ENCODE measurements at regions not wholly inside any gene's neighbourhood (a gene's known extent, or its start where the extent isn't known, plus 50 kb on each side); places are given as distances from the start of the nearest gene placed in this dataset.

GRCh38 chr9:26675035-26675434 is 217.6 kb downstream of the CAAP1 start:
- WGBS, 3 donors: 64 to 80% (median 70%) methylated on average over 3 of the region's 3 CpGs
- no peak for TF ChIP-seq CTCF (IDR thresholded peaks at IDR 0.05)
- H3K4me1 ChIP-seq: no peaks in the 10 kb centered on the region

GRCh38 chr9:26673261-26673660 is 219.3 kb downstream of the CAAP1 start:
- H3K27ac ChIP-seq: no peak overlapping the region
- H3K27me3 ChIP-seq (ENCODE audit: insufficient read depth in 3 of 3, low read length in 2 of 3): no peaks in the 10 kb centered on the region
- ATAC-seq (no peak), DNase-seq (no peak)
- no peaks in the 10 kb centered on the region for H3K9me3 ChIP-seq
- no peaks in the 10 kb centered on the region for H3K4me1 ChIP-seq
- no peak for TF ChIP-seq CTCF (IDR thresholded peaks at IDR 0.05)
- no peaks in the 10 kb centered on the region for H3K36me3 ChIP-seq (ENCODE audit: insufficient read depth in 1 of 2, low read depth in 1 of 2)
- intact Hi-C loops (cut with DNase I): loop anchor here in 1 of 2 donors (10.0 kb wide), 1 partner anchor 62 kb away; no protein-coding TSS in a partner anchor
- no peak overlapping the region for H3K4me3 ChIP-seq

More at GRCh38 chr9:26675035-26675434, 217.6 kb downstream of the CAAP1 start:
- Histone ChIP-seq H3K4me3 (no peak overlapping the region), H3K9me3 (no peaks in the 10 kb centered on the region), H3K36me3 (ENCODE audit: insufficient read depth in 1 of 2, low read depth in 1 of 2) (no peaks in the 10 kb centered on the region), H3K27ac (no peak overlapping the region), H3K27me3 (ENCODE audit: insufficient read depth in 3 of 3, low read length in 2 of 3) (no peaks in the 10 kb centered on the region)
- DNase-seq (no peak), ATAC-seq (no peak)
- intact Hi-C loops (cut with DNase I): loop anchor here in 1 of 2 donors (10.0 kb wide), 1 partner anchor 60 kb away; no protein-coding TSS in a partner anchor

GRCh38 chr9:26669701-26670670 is 222.6 kb downstream of the CAAP1 start:
- 50 to 55% (median 55%) methylated on average over 5 of the region's 5 CpGs for WGBS, 3 donors
- ATAC-seq: no peak

GRCh38 chr9:26667882-26668281 is 224.7 kb downstream of the CAAP1 start:
- H3K27ac ChIP-seq: no peak overlapping the region
- ATAC-seq: no peak
- no peak overlapping the region for H3K4me3 ChIP-seq
- no peak for TF ChIP-seq CTCF (IDR thresholded peaks at IDR 0.05)
- no peaks in the 10 kb centered on the region for H3K4me1 ChIP-seq
- no peaks in the 10 kb centered on the region for H3K9me3 ChIP-seq
- intact Hi-C loops (cut with DNase I): no loop called here
- 37 to 46% (median 38%) methylated on average over 1 of the region's 1 CpG for WGBS, 3 donors
- no peak for DNase-seq
- H3K27me3 ChIP-seq (ENCODE audit: insufficient read depth in 3 of 3, low read length in 2 of 3): no peaks in the 10 kb centered on the region
- H3K36me3 ChIP-seq (ENCODE audit: insufficient read depth in 1 of 2, low read depth in 1 of 2): no peaks in the 10 kb centered on the region

More at GRCh38 chr9:26669701-26670670, 222.6 kb downstream of the CAAP1 start:
- Histone ChIP-seq H3K9me3 (no peaks in the 10 kb centered on the region), H3K27me3 (ENCODE audit: insufficient read depth in 3 of 3, low read length in 2 of 3) (no peaks in the 10 kb centered on the region), H3K27ac (no peak overlapping the region), H3K4me1 (no peaks in the 10 kb centered on the region), H3K36me3 (ENCODE audit: insufficient read depth in 1 of 2, low read depth in 1 of 2) (no peaks in the 10 kb centered on the region), H3K4me3 (no peak overlapping the region)
- no peak for DNase-seq
- intact Hi-C loops (cut with DNase I): loop anchor here in 1 of 2 donors (10.0 kb wide), 1 partner anchor 65 kb away; no protein-coding TSS in a partner anchor
- TF ChIP-seq CTCF (IDR thresholded peaks at IDR 0.05): no peak

Measured in psoas muscle (tissue), 7 donors.